Endothelial cell of umbilical vein (primary cell): ENCODE measurements at regions not wholly inside any gene's neighbourhood (a gene's known extent, or its start where the extent isn't known, plus 50 kb on each side); places are given as distances from the start of the nearest gene placed in this dataset.

Experiments
- BruUV-seq: library from RNA; stranded (reverse); fragments of 400-500 nt; replicated peaks from 2 replicates; lab custom pipeline; 2021; lab: Mats Ljungman, UMichigan
- CTCF ChIA-PET: fragments of 300-600, 350-600 bp; sonication (Branson Sonifier 250); formaldehyde crosslinking; loops from one replicate; lab custom pipeline; 2021; ENCODE audit warnings: antibody characterized with exemption, inconsistent platforms; lab: Charles Lee
- POLR2A ChIA-PET: fragments of 300-600, 350-600 bp; sonication (Branson Sonifier 250); formaldehyde crosslinking; loops from one replicate; lab custom pipeline; 2021; ENCODE audit warnings: antibody characterized with exemption, inconsistent platforms; lab: Charles Lee
- DNase-seq: peaks from one replicate; pipeline ENCODE4 v3.0.0-alpha.2; 2011; ENCODE audit warnings: low read depth, low spot score
- FAIRE-seq: peaks from 2 replicates; lab custom pipeline; 2011; peaks lifted over from hg19 to GRCh38; lab: Jason Lieb, UNC
- H2AFZ ChIP-seq: 2 replicates; pipeline ENCODE4 v1.6.0; 2012; ENCODE audit warnings: low read depth, low read length, control low read depth, inconsistent platforms
- H3K27ac ChIP-seq: 2 replicates; pipeline ENCODE4 v1.5.1; 2011; ENCODE audit warnings: low read depth, mild to moderate bottlenecking, control low read depth, low read length, moderate library complexity; ENCODE audit not compliant: insufficient read depth
- H3K27me3 ChIP-seq, 2 experiments: 2 replicates each; pipeline versions ENCODE4 v1.6.0 to v1.6.1; 2011; ENCODE audit warnings: low read length in 2 of 2, mixed read lengths in 1 of 2; ENCODE audit not compliant: control insufficient read depth in 2 of 2, insufficient read depth in 2 of 2
- H3K36me3 ChIP-seq, 2 experiments: 2 replicates in 1 of 2; 3 replicates in 1 of 2; pipeline ENCODE4 v1.5.1; 2011; ENCODE audit warnings: low read length in 2 of 2, mild to moderate bottlenecking in 1 of 2, moderate library complexity in 1 of 2; ENCODE audit not compliant: control insufficient read depth in 2 of 2, insufficient read depth in 2 of 2; ENCODE audit errors: extremely low read depth in 1 of 2
- H3K4me1 ChIP-seq: 3 replicates; pipeline ENCODE4 v1.5.1; 2011; ENCODE audit warnings: mild to moderate bottlenecking, low read length; ENCODE audit not compliant: control insufficient read depth, insufficient read depth; ENCODE audit errors: extremely low read depth
- H3K4me2 ChIP-seq: 2 replicates; pipeline ENCODE4 v1.6.1; 2011; ENCODE audit warnings: low read length, control low read depth, mixed read lengths; ENCODE audit not compliant: insufficient read depth
- H3K4me3 ChIP-seq, 3 experiments: fragments of 200-600 bp in 1 of 3; sonication (generic), shearing (Covaris generic) in 1 of 3; replicated peaks in 1 of 3; 2 replicates each; pipeline ENCODE4 v1.5.1; 2011 to 2016; ENCODE audit warnings: control low read depth in 3 of 3, low read length in 3 of 3, mild to moderate bottlenecking in 2 of 3, inconsistent platforms in 1 of 3, low read depth in 1 of 3, moderate library complexity in 1 of 3; ENCODE audit not compliant: insufficient read depth in 1 of 3
- H3K79me2 ChIP-seq: 2 replicates; pipeline ENCODE4 v1.6.0; 2012; ENCODE audit warnings: low read length, inconsistent platforms; ENCODE audit not compliant: control insufficient read depth, insufficient read depth
- H3K9ac ChIP-seq: replicated peaks from 2 replicates; pipeline ENCODE3; 2011; ENCODE audit warnings: low read length, control low read depth; ENCODE audit not compliant: insufficient read depth; ENCODE audit errors: extremely low read depth
- H3K9me1 ChIP-seq: replicated peaks from 3 replicates; pipeline ENCODE4 v1.6.0; 2011; ENCODE audit warnings: mild to moderate bottlenecking, low read length; ENCODE audit not compliant: control insufficient read depth, insufficient read depth; ENCODE audit errors: extremely low read depth
- H3K9me3 ChIP-seq: replicated peaks from 2 replicates; pipeline ENCODE4 v1.5.1; 2012; ENCODE audit warnings: low read length, inconsistent platforms; ENCODE audit not compliant: control insufficient read depth, insufficient read depth
- H4K20me1 ChIP-seq: replicated peaks from 2 replicates; pipeline ENCODE3; 2011; ENCODE audit warnings: mild to moderate bottlenecking, low read length; ENCODE audit not compliant: control insufficient read depth, insufficient read depth; ENCODE audit errors: extremely low read depth
- EZH2 ChIP-seq: IDR thresholded peaks from 2 replicates; pipeline ENCODE4 v1.6.1; 2012; ENCODE audit warnings: borderline replicate concordance, low read depth, mild to moderate bottlenecking, moderate library complexity, low read length, inconsistent platforms; ENCODE audit not compliant: severe bottlenecking
- FOS ChIP-seq: IDR thresholded peaks from 2 replicates; pipeline ENCODE4 v1.6.1; 2011; ENCODE audit warnings: mild to moderate bottlenecking, low read length, moderate library complexity, borderline replicate concordance; ENCODE audit not compliant: insufficient read depth
- GATA2 ChIP-seq: IDR thresholded peaks from 2 replicates; pipeline ENCODE4 v1.7.0; 2011; ENCODE audit warnings: low read depth, mild to moderate bottlenecking, moderate library complexity, mixed read lengths, low read length; ENCODE audit not compliant: insufficient read length, insufficient read depth
- JUN ChIP-seq: IDR thresholded peaks from 2 replicates; pipeline ENCODE4 v1.6.1; 2011; ENCODE audit warnings: borderline replicate concordance, low read depth; ENCODE audit not compliant: insufficient read length, insufficient read depth
- MYC ChIP-seq: IDR thresholded peaks from one replicate; pipeline ENCODE4 v1.6.1; 2011; ENCODE audit warnings: mild to moderate bottlenecking, low read depth, low read length
- POLR2A ChIP-seq: IDR thresholded peaks from 2 replicates; pipeline ENCODE4 v1.6.1; 2012; ENCODE audit warnings: low read depth, mild to moderate bottlenecking, control low read depth, low read length
- POLR2AphosphoS5 ChIP-seq: IDR thresholded peaks from 2 replicates; pipeline ENCODE4 v1.6.1; 2012; ENCODE audit warnings: low read depth, mild to moderate bottlenecking, control low read depth, low read length, moderate library complexity; ENCODE audit not compliant: insufficient read depth
- dilution Hi-C: fragments of 300-500 bp; cut with MboI; formaldehyde crosslinking; loops from one replicate; pipeline ENCODE4 v1.15.0; 2019; ENCODE audit warnings: low sequenced_read_pairs; ENCODE audit not compliant: extremely low pct_ligation_motif_present
- intact Hi-C: fragments of 100-400 bp; cut with micrococcal nuclease; formaldehyde crosslinking; loops from one replicate; pipeline ENCODE4 v1.10.0; 2022
- TF ChIP-seq, protein P1 (sequence below): IDR thresholded peaks from 2 replicates; pipeline ENCODE4 v1.6.1; 2011; ENCODE audit not compliant: insufficient read depth, insufficient read length
- TF ChIP-seq, protein P2 (sequence below), 2 donors: IDR thresholded peaks; 1 replicate in 1 of 2; 2 replicates in 1 of 2; pipeline ENCODE4 v1.5.1; 2011; ENCODE audit warnings: low read length in 2 of 2, mild to moderate bottlenecking in 2 of 2, moderate library complexity in 2 of 2, control low read depth in 1 of 2, inconsistent platforms in 1 of 2, low read depth in 1 of 2; ENCODE audit not compliant: insufficient read depth in 1 of 2; ENCODE audit errors: extremely low read depth in 1 of 2

DNA sequence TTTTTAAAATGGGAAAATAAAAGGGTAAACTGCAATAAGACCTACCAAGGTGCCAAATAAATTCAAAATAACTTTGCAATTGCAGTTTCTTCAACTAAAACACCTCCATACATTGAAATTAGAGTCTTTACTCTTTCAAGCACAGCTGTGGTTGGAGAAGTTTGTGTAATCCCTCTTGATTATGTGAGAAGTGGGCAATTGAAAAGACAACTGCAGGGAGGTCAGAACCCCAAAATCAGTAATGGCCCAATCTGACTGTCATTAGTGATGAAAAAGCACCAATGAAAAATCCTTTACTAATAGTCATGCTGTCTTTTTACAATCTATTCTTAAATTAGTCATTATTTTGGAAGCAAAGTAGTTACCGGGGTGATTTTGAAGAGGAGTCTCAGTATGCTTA lies 116.7 kb upstream of the RGMB start:
- Histone ChIP-seq H3K9ac (no peak overlapping the region), H3K27me3 (peaks cover 0 to 1% of the 10 kb centered on the region in 2 experiments), H2AFZ (no peak overlapping the region), H3K9me1 (no peaks in the 10 kb centered on the region), H3K9me3 (no peaks in the 10 kb centered on the region), H4K20me1 (no peaks in the 10 kb centered on the region), H3K4me1 (no peaks in the 10 kb centered on the region), H3K36me3 (no peaks in the 10 kb centered on the region), H3K4me3 (no peak overlapping the region), H3K79me2 (no peaks in the 10 kb centered on the region), H3K4me2 (no peak overlapping the region), H3K27ac (no peak overlapping the region)
- ChIA-PET POLR2A (no interaction called here), CTCF (no interaction called here)
- no TSS peak for BruUV-seq
- DNase-seq: no peak
- no peak for FAIRE-seq
- dilution Hi-C loops (no loop called here), intact Hi-C loops (no loop called here)
- TF ChIP-seq JUN: no peak
- TF ChIP-seq POLR2A: no peak
- TF ChIP-seq MYC: no peak
- no peak for TF ChIP-seq FOS
- TF ChIP-seq POLR2AphosphoS5: no peak
- no peak for TF ChIP-seq EZH2
- TF ChIP-seq, protein P1, sequence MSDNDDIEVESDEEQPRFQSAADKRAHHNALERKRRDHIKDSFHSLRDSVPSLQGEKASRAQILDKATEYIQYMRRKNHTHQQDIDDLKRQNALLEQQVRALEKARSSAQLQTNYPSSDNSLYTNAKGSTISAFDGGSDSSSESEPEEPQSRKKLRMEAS: no peak

DNA sequence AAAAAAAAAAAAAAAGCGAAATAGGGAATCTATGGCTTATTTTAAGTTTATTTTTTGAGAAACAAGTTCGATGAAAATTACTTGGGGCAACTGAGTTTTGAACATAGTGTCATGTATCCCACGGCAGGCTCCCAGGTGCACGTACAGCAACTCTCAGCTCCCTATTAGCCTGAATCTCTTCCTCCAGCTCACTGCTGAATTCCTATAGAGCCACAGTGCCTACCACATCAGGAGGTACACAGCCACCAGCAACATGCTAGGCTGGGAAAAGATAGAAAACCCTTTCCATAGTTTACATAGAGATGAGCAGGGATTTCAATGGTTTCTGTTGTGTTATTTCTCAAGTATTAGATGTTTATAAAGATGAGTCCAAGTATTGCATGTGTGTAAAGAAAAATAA lies 115.9 kb upstream of the RGMB start:
- dilution Hi-C loops: no loop called here

More for the DNA sequence above, 115.9 kb upstream of the RGMB start:
- no peaks in the 10 kb centered on the region for H3K9me3 ChIP-seq
- H3K79me2 ChIP-seq: no peaks in the 10 kb centered on the region
- FAIRE-seq: no peak
- CTCF ChIA-PET: no interaction called here
- BruUV-seq: no TSS peak
- DNase-seq: no peak
- H3K9ac ChIP-seq: no peak overlapping the region
- H4K20me1 ChIP-seq: no peaks in the 10 kb centered on the region
- H3K36me3 ChIP-seq: no peaks in the 10 kb centered on the region
- intact Hi-C loops: no loop called here
- no peak overlapping the region for H3K4me3 ChIP-seq
- TF ChIP-seq, protein P2, sequence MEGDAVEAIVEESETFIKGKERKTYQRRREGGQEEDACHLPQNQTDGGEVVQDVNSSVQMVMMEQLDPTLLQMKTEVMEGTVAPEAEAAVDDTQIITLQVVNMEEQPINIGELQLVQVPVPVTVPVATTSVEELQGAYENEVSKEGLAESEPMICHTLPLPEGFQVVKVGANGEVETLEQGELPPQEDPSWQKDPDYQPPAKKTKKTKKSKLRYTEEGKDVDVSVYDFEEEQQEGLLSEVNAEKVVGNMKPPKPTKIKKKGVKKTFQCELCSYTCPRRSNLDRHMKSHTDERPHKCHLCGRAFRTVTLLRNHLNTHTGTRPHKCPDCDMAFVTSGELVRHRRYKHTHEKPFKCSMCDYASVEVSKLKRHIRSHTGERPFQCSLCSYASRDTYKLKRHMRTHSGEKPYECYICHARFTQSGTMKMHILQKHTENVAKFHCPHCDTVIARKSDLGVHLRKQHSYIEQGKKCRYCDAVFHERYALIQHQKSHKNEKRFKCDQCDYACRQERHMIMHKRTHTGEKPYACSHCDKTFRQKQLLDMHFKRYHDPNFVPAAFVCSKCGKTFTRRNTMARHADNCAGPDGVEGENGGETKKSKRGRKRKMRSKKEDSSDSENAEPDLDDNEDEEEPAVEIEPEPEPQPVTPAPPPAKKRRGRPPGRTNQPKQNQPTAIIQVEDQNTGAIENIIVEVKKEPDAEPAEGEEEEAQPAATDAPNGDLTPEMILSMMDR (IDR thresholded peaks at IDR 0.05; ENCODE audit: extremely low read depth in 1 of 2, insufficient read depth in 1 of 2, low read depth in 1 of 2, low read length in 2 of 2): no peak
- TF ChIP-seq POLR2AphosphoS5: no peak
- no peak for TF ChIP-seq FOS
- no peak for TF ChIP-seq MYC
- no peak for TF ChIP-seq EZH2
- no peak for TF ChIP-seq GATA2
- TF ChIP-seq POLR2A: no peak
- TF ChIP-seq, protein P1: no peak
- TF ChIP-seq JUN: no peak
- no peak overlapping the region for H3K27ac ChIP-seq
- no peaks in the 10 kb centered on the region for H3K9me1 ChIP-seq
- no peak overlapping the region for H3K4me2 ChIP-seq
- H3K4me1 ChIP-seq: no peaks in the 10 kb centered on the region
- no peak overlapping the region for H2AFZ ChIP-seq
- peaks cover 0 to 1% of the 10 kb centered on the region in 2 experiments for H3K27me3 ChIP-seq
- POLR2A ChIA-PET: no interaction called here
